ENCODE measurements at regions not wholly inside any gene's neighbourhood (a gene's known extent, or its start where the extent isn't known, plus 50 kb on each side); places are given as distances from the start of the nearest gene placed in this dataset.

DNA sequence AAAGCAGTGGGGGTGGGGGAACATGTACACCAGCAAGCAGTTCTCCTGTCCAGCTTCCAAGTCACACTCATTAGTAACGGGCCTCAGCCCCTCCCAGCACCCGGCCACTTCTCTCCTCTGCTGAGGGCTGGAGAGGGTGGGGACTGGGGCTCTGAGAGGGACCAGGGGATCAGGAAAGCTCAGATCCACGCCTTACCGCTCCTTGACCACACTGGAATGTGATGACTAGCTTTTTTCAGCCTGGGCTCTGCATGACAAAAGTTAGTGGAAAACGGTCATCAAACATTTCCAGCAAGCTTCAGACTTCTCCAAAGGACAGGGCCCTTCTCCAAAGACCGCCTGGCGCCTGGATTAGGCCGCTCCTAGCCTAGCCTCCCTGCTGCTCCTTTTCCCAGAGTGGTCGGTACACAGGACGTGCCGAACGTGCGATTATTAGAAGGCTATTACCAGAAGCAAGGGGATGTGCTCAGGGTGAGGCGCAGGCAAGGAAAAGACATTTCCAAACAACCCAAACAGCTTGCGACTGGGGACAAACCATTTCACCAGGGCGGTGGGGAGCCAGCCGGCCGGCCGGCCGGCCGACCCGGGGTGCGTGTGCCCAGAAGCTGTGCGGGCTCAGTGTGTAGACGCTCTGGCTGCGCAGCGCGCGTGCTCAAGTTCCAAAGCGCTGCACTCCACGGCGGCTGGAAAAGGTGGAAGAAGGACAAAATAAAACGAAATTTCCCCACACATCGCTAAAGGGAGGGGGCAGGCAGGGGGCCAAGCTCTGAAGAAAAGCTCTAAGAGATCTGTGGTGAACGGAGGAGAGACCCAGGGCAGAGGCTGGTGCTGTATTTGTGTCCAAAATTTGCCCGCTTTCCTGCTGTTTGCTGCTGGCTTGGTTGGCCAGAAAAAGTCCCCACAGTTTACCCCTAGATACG is 51.0 kb upstream of the SSR3 start:
- 8 to 10% (median 9%) methylated on average over 34 to 37 of the region's 37 CpGs for WGBS, 5 donors
- H3K9me3 ChIP-seq, result no peaks in the 10 kb centered on the region
- H3K36me3 ChIP-seq, result no peaks in the 10 kb centered on the region
- no peaks in the 10 kb centered on the region for H3K27me3 ChIP-seq
- peaks cover 0 to 21% (median 12%) of the 10 kb centered on the region in 4 donors for H3K4me1 ChIP-seq
- peak; percentile 31 to 79 for DNase-seq
- peak overlapping the region; percentile 27 to 86 (median 71) for H3K27ac ChIP-seq
- intact Hi-C loops (cut with DNase I; ENCODE audit: low total_unique reads), result no loop called here
- peak overlapping the region; percentile 42 to 51 (median 48) for H3K4me3 ChIP-seq
- no peak for TF ChIP-seq POLR2A (IDR thresholded peaks at IDR 0.05)
- TF ChIP-seq, protein P1, sequence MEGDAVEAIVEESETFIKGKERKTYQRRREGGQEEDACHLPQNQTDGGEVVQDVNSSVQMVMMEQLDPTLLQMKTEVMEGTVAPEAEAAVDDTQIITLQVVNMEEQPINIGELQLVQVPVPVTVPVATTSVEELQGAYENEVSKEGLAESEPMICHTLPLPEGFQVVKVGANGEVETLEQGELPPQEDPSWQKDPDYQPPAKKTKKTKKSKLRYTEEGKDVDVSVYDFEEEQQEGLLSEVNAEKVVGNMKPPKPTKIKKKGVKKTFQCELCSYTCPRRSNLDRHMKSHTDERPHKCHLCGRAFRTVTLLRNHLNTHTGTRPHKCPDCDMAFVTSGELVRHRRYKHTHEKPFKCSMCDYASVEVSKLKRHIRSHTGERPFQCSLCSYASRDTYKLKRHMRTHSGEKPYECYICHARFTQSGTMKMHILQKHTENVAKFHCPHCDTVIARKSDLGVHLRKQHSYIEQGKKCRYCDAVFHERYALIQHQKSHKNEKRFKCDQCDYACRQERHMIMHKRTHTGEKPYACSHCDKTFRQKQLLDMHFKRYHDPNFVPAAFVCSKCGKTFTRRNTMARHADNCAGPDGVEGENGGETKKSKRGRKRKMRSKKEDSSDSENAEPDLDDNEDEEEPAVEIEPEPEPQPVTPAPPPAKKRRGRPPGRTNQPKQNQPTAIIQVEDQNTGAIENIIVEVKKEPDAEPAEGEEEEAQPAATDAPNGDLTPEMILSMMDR (IDR thresholded peaks at IDR 0.05), result no peak
- no peak for TF ChIP-seq EP300 (IDR thresholded peaks at IDR 0.05)
- TF ChIP-seq POLR2AphosphoS5 (IDR thresholded peaks at IDR 0.05), result peak in 1 of 3 donors; percentile 4

DNA sequence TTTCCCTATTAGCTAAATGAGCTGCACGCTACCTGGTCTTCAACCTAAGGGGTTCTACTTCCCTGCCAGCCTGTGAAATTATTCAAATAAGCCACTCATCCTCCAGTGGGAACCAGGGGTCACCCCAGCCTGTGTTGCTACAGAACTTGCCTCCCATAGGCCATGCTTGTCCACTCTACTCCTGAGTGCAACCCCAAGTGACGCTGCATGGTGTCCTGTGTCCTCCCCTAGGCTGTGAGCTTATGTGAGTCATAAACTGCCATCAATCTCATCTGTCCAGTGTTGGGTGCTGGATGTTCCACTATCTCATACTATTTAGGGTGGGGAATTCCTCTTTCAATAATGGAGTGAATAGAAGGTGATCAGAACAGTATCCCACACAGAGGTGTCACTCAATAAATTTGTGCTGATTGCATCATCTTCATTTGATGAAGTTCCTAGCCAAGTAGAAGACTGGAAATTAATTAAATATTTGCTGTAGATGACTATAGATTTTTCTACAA is 49.8 kb upstream of the SSR3 start:
- H3K27me3 ChIP-seq, result no peaks in the 10 kb centered on the region
- peak overlapping the region in 1 of 5 donors; percentile 86 for H3K27ac ChIP-seq
- WGBS, 5 donors, result 90 to 100% (median 98%) methylated on average over 2 of the region's 2 CpGs
- no peak overlapping the region for H3K4me3 ChIP-seq
- DNase-seq, result no peak
- H3K4me1 ChIP-seq, result peaks cover 0 to 21% (median 12%) of the 10 kb centered on the region in 4 donors
- intact Hi-C loops (cut with DNase I; ENCODE audit: low total_unique reads), result no loop called here
- H3K36me3 ChIP-seq, result no peaks in the 10 kb centered on the region
- TF ChIP-seq EP300 (IDR thresholded peaks at IDR 0.05), result no peak
- TF ChIP-seq POLR2AphosphoS5 (IDR thresholded peaks at IDR 0.05), result no peak
- no peak for TF ChIP-seq POLR2A (IDR thresholded peaks at IDR 0.05)
- TF ChIP-seq, protein P1 (IDR thresholded peaks at IDR 0.05), result no peak
- H3K9me3 ChIP-seq, result no peaks in the 10 kb centered on the region

Measured in stomach (tissue), 8 donors.